GF-D8 (cell line): ENCODE measurements at regions not wholly inside any gene's neighbourhood (a gene's known extent, or its start where the extent isn't known, plus 50 kb on each side); places are given as distances from the start of the nearest gene placed in this dataset.

Source experiments
- DNase-seq: peaks from one replicate; lab custom pipeline; 2025; lab: John Stamatoyannopoulos, UW

GRCh38 chr20:7347409-7347808 lies 579.9 kb downstream of the BMP2 start:
- no peak for DNase-seq

DNA sequence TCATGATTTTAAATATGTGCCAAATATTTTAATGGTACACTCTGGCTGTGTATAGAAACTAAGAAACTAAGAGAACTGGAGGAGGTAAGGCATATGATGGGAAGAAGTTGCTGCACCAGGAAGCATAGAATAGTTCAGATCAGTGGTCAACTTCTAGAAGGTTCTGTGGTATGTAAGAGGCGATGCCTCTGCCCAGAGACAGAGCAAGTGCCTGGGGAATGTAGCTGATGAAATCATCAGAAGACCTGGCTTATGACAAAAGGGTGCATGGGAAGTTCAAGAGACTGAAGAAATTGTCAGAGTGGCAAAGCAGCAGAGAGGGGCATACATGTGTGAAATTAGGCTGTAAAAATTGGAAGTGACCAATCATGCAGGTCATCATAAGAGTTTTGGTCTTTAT lies 580.8 kb downstream of the BMP2 start:
- no peak for DNase-seq

DNA sequence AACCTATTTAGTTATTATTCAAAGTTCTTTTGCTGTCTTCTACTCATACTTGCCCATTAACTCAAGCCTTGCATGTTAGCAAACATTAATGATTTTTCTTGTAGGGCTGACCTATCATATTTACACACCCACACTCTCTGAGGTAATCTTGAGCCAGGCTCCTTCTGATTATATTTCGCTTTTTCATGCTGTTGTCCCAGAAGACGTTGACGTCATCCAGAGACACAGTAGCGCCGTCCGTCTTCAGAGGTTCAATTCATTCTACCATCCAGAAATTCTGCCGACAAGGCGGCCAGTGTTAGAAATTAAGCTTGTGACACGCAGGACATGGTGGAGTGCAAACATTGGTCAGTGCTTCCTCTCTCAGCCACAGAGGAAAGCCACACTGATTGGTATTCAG lies 584.7 kb downstream of the BMP2 start:
- no peak for DNase-seq

DNA sequence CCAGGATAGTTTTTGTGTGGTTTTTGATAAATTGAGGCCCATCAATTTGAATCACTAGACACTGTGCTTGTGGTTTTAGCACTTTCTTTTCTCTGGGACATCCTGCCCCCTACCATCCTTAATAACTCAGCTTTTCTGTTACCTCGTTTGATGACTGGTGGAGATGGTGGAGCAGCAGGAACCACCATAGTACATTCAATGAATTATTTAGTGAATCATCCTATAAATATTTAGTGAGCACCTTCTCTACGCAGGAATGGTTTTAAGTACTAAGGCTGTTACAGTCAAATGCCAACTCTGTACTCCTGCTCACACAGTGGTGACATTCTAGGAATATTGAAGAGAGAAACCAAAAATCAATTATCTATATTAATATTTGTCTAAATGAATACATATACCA lies 585.2 kb downstream of the HAO1 start:
- no peak for DNase-seq

DNA sequence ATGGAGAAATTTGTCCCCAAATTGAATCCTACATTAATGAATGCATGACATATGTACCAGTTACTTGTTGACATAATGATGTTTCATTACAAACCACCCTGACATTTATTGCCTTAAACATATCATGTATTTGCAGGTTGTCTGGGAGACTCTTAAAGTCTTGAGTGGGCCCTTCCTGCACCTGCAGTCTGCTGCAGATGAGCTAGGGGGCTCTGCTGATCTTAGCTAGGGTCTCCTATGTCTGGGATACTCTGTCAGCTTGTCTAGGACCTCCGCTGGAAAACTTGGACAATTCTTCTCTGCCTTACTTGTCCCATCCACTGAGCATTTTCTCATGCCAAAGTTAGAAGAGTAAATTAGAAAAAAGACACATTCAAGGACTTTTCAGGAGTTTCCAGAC lies 581.6 kb downstream of the HAO1 start:
- no peak for DNase-seq

DNA sequence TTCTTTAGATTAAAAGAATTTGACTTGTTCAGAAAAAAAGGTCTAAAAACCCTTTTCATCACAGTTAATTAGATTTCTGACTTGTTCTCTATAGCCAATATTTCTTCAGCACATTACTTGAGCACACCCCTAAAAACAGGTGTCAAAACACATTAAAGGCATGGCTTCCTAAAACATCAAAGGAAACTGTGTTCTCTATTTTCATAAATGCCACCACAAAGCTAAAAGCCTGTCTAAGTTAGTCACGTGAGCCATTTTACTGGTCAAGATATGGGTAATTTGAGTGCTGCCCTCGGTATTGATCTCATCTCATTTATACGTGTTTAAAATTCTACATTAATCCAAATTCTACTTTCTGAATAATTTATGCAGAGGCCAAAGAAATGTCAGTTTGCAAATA lies 580.5 kb downstream of the HAO1 start:
- DNase-seq, result no peak

DNA sequence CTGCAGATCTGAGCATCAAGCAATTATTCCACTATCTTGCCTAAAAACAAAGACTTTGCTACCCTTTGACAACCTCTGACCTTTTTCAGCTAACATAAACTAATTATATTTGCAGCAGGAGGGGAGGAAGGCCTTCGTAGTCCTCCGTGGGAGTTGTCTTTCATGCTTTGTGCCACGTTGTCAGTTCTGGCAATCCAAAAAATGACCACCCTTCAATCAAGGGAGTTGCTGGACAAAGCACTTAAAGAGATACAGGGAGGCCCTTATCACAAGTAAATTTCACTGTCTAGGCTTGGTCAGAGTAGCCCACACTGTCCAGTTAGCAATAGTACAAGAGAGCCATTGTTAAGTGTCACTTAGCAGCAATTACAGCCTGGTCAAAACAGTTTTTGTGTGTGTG lies 578.9 kb downstream of the HAO1 start:
- no peak for DNase-seq

GRCh38 chr20:7361931-7362330 lies 578.3 kb downstream of the HAO1 start:
- DNase-seq, result no peak

DNA sequence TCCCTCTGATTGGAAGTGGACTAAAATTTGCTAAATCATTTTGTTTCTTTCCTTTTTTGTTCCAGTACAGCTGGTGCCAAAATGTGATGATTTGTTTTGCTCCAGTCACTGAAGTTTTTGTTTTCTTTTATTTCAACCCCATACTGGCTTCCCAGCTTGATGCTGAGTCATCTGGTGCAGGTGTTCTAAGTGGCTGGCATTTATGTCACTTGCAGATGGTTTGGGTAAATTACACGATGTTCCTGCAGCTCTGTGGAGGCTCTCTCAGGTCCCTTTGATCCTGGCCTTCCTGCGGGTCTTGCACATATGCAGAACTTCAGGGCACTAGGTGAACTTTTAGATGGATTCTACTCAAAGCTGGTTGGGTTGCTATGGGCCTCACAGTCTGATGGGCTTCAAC lies 577.7 kb downstream of the HAO1 start:
- DNase-seq, result no peak

DNA sequence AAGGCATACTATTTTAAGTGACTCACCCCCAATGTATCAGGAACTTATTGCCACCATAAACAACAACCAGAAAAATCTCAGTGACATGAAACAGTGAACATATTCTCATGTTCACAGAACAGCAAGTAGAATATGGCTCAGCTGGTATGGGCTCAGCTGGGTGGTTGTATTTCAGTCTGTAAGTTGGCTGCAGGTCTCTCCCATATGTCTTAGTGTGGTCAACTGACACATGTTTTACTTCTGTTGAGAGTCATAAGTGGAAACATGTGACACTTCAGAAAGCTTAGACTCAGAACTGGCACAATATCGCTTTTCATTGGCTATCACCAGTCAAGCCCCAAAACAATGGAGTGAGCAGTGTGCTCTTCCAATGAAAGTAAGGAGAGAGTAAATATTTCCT lies 574.1 kb downstream of the HAO1 start:
- no peak for DNase-seq

DNA sequence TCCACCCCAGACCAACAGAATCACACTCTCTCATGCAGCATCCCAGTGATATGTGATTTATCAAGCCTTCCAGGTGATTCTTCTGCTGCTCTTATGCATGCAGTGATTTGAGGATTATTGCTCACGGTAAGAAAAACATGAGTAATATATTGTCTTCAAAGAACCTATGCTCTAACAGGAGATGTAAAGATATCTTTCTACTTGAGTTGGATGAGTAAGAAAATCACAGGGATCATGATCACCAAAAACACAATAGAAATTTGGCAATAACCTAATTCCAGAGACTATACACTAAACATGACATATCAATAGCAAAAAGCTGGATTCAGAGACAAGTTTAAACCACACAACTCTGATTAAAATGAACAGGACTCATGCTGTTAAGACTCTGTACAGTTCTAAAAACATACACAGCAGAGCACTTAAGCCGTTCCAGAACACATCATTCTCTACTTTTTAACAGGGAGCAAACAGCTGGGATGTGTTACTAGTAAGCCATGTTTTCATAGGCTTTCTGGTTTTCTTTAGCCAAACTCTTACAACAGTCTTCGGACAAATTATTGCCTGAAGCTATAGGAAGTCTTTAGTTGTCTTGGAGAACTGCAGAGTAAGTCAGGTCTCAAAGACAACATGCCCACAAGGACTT lies 568.6 kb downstream of the HAO1 start:
- no peak for DNase-seq

GRCh38 chr20:7375905-7376304 lies 564.4 kb downstream of the HAO1 start:
- DNase-seq, result no peak

DNA sequence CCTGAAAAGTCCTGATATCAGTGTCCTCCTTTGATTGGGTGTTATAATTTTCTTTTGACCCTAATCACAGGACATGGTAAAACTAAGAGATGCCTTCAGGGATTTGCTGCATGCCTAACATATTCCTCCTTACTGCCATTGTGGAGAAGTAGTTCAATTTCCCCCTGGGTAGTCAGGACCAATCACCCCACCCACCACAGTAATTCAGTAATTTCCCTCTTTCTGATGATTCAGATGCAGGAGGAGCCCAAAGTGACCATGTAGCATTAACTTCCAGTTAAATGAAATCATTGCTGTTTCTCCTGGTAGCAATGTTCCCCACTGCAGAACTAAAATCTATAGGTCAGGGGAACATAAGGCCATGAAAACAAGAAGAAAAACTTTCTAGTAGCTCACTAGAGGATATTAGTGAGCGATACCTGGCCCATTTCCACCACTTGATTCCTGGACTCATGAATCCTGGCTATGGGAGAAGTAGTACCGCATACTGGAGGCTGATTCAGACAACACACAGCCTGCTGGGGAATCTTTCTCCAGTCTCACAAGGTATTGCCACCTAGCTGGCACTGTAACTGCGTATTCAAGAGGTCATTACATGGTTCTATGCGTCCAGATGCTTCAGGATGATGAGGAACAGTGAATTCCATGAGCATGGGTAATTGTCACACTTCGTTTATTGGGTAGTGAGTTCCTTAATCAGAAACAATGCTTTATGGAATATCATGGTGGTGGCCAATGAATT lies 561.2 kb downstream of the HAO1 start:
- no peak for DNase-seq

- DNase-seq, result no peak
Measured at GRCh38 chr20:7379621-7380220, 560.5 kb downstream of the HAO1 start.

DNA sequence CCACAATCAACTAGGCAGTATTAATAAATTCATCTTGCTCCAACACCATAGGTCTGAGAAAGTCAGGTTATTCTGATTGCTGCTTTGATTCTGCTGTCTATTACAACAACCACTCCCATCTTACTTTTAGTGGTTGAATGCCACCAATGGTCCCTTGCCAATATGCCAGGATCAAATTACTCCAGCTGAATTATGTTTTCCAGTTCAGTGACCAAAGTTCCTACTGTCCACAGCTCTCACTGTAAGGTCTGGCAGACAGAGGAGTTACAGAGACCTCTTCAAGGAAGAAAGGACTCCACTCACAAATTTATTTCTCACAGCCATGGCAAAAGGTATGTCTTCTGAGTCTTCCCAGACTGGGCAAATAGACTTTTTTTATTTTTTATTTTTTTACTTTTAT lies 557.0 kb downstream of the HAO1 start:
- no peak for DNase-seq

DNA sequence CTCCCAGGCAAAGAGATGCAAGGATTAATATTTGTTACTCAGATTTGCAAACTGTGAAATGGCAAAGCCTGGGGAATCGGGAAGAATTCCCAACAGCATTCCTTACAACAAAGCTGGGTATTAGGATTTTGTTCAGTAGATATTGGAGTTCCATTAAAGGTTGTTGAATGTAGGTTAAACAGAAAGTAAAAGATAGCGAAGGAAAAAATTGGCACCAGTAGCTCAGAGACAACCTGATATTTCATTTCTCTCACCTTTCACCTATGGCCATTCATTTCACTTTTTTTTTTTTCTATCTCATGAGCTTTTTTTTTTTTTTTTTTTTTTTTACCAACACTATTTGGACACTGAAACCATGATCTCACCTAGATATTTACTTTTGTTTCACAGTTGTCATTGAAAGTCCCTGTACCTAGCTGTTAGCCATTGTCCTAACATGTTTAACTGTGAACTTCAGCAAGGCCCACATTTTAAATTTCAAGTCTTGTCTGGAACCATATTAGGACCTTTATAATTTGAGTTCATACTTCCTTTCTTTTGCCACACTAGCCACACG lies 552.5 kb downstream of the HAO1 start:
- DNase-seq, result no peak

GRCh38 chr20:7389216-7389615 lies 551.0 kb downstream of the HAO1 start:
- DNase-seq, result no peak

- no peak for DNase-seq
Measured at GRCh38 chr20:7392542-7393206, 547.6 kb downstream of the HAO1 start.

DNA sequence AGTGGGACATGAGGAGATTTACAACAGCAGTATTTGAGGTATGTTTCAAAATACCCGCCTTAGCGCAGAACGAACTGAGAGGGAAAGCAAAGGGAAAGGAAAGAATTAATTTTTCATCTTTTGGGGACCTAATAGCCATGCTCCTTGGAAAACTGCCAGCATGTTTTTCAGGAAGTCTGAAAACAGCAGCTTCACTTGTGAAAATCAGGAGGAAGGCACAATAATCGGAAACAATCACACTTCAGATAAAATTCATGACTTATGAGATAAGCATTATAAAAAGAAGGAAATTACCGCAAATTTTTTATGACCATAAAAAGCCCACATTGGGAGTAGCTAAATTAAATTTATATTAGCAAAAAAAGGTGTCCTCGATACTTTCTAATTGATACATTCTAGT lies 541.1 kb downstream of the HAO1 start:
- no peak for DNase-seq

DNA sequence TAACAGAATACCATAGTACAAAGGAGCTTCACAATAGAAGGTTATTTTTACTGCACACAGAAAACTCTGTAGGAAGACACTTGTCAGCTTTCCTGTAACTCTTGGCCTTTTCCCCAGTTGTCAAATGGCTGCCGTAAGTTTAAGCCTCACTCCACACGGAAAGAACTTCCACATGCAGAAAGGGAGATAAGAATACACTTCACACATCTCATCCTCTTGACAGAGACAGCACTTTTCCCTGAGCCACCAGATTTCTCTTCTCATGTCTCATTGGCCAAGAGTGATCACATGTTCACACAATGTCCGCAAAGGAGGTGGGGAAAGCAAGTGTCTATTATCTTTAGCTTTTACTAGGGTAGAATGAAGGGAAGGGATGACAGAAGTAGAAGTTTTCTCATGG lies 540.7 kb downstream of the HAO1 start:
- DNase-seq, result no peak

- DNase-seq, result no peak
Measured at GRCh38 chr20:7406671-7407070, 533.6 kb downstream of the HAO1 start.

GRCh38 chr20:7410150-7410549 lies 530.1 kb downstream of the HAO1 start:
- no peak for DNase-seq

- no peak for DNase-seq
Measured at GRCh38 chr20:7411075-7411474, 529.2 kb downstream of the HAO1 start.
